ENCODE measurements at regions not wholly inside any gene's neighbourhood (a gene's known extent, or its start where the extent isn't known, plus 50 kb on each side); places are given as distances from the start of the nearest gene placed in this dataset.

DNA sequence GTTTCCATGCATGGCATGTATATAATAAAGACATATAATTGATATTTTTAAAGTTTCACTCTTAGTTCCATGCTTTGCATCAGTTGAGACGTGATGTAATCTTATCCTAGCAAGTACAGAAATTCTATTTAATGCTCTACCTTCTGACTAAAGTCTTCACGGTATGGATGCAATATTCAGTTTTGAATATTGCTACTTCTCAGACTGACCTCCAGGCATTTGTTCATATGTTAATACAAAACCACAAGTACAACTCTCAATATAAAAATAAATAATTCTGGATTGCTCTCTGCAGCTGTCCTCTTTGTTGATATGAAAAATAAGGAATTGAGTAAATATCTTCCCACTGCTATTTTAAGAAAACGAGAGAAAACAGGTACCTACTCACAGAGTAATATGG is 309.8 kb upstream of the HAND2 start:
- no peak for DNase-seq (ENCODE audit: low read depth)

GRCh38 chr4:173837517-173837916 is 307.5 kb upstream of the HAND2 start:
- no peak for DNase-seq (ENCODE audit: low read depth)

- peak; percentile 43 for DNase-seq (ENCODE audit: low read depth)
These were observed 305.9 kb upstream of the HAND2 start for GRCh38 chr4:173835903-173836302.

GRCh38 chr4:173834151-173834550 is 304.1 kb upstream of the HAND2 start:
- DNase-seq (ENCODE audit: low read depth) = peak; percentile 37

GRCh38 chr4:173829565-173829964 is 299.5 kb upstream of the HAND2 start:
- no peak for DNase-seq (ENCODE audit: low read depth)

DNA sequence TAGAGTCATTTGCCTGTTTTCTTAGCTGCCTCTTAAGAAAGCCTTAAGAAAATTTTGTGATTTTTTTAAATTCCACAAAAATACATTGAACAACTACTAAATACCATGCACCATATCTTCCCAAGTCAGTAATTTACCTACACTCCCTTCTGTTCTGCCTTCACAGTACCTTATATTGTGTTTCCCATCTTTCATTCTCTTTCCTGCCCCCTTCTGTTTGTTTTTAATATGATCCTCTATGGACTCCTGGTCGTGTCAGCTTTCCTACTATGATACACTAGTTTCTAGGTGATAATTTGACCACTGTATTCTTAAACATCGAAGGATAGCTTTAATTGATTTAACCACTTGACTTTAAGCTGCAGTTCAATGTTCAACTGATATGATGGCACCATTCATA is 297.7 kb upstream of the HAND2 start:
- DNase-seq (ENCODE audit: low read depth) = peak; percentile 8

- DNase-seq (ENCODE audit: low read depth) = no peak
These were observed 291.8 kb upstream of the HAND2 start for GRCh38 chr4:173821876-173822275.

GRCh38 chr4:173821036-173821435 is 291.0 kb upstream of the HAND2 start:
- peak; percentile 12 for DNase-seq (ENCODE audit: low read depth)

- no peak for DNase-seq (ENCODE audit: low read depth)
These were observed 277.3 kb upstream of the HAND2 start for GRCh38 chr4:173807347-173807746.

GRCh38 chr4:173805884-173806283 is 275.9 kb upstream of the HAND2 start:
- no peak for DNase-seq (ENCODE audit: low read depth)

DNA sequence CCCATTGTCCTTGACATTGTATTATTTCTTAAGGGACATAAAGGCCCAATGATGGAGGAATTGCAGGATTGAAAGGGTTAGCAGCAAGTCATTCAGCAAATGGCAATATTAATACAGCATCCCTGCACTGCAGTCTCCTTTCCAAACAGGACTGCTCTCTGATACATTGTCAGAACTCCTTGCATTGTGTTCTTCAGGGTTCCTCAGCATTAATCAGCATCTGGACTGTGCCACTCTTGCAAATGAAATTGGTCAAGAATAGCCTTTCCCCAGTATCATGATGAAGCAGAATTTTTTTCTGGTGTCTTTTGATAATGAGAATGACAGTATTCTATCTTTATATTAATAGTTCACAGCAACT is 272.6 kb upstream of the HAND2 start:
- no peak for DNase-seq (ENCODE audit: low read depth)

- no peak for DNase-seq (ENCODE audit: low read depth)
These were observed 272.0 kb upstream of the HAND2 start for GRCh38 chr4:173801876-173802661.

DNA sequence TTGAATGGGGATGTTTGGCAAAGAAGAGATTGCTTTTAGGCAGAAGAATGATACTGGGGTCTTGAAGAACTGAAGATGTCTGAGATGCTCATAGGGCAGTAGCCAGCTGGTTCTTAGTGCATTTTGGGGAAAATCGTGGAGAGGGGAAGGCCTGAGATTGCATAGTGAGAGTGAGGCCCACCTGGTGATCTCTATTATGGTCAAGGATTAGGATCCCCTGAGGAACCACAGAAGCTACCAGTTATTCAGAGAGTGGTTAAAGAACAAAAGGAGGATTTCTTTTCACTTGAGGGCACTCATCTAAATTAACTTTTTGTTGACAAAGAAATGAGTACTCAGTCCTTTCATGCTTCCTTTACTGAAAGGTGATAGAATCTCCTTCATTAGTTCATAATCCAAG is 271.3 kb upstream of the HAND2 start:
- DNase-seq (ENCODE audit: low read depth) = no peak

DNA sequence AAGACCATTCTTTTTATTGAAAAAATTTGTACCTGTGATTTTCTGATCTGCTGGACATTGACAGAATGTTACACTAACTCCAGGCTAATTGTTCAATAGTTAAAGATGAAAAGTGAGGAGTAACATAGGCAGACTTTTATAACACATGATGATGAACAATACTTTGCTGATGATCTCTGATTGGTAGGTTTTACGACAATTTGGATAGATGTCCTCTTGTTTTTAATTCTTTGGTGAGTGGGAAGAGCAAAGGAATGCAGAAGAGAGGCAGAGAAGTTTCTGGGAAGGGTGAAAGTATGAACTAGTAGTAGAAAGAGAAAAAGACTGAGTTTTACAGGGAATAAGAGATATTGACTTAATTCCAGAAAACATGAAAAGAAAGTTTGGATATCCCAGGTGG is 267.3 kb upstream of the HAND2 start:
- no peak for DNase-seq (ENCODE audit: low read depth)

GRCh38 chr4:173794662-173795061 is 264.6 kb upstream of the HAND2 start:
- peak; percentile 71 for DNase-seq (ENCODE audit: low read depth)

- DNase-seq (ENCODE audit: low read depth) = peak; percentile 44
These were observed 264.0 kb upstream of the HAND2 start for GRCh38 chr4:173793937-173794510.

DNA sequence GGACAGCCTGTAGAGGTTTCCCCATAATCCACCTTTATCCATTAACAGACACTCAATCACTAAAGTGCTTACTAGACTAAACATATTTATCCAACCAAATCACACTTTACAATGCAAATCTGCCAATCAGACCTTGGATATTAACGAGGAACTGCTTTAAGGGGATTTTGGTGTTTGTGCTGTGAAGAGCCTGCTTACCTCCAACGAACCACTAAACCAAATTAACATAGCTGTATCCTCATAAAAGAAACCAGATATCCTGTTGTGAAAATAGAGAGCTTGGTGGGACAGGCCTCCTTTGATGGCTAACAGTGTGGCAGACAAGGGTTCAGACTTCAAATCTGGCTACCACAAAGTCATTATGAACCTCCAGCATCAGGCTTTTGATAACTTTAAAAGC is 252.6 kb upstream of the HAND2 start:
- no peak for DNase-seq (ENCODE audit: low read depth)

DNA sequence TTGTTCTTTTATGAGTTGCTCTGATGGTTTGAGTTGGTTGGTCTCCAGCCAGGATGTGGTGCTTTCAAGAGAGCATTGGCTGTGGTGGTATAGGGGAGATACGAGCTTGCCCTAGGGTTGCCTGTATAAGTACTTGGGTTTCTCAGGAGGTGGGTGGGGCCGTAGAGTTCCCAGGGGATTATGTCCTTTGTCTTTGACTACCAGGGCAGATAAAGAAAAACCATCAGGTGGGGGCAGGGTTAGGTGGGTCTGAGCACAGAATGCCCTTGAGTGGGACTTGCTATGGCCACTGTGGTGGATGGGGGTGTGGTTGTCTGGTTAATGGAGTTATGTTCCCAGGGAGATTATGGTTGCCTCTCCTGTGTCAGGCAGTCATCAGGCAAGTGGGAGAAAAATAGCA is 247.9 kb upstream of the HAND2 start:
- DNase-seq (ENCODE audit: low read depth) = no peak

- DNase-seq (ENCODE audit: low read depth) = no peak
These were observed 247.4 kb upstream of the HAND2 start for GRCh38 chr4:173777421-173777820.

DNA sequence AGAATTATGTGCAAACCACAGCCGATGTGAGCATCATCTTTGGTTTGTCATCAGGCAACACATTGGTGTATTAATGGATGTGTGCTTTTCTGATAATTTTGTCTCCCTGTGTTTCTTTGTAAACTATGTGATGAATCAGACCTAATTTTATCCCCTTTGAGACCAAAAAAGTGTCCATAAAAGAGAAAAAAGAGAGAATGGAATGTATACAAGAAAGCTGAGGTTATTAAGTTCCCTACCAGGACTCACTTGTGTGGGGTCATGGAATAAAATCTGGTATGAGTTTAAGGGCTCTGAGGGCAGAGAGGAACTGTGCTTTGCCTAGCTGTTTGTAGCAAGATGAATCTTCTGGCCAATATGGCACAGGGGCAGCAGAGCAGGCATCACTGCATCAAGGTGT is 239.5 kb upstream of the HAND2 start:
- DNase-seq (ENCODE audit: low read depth) = no peak

DNA sequence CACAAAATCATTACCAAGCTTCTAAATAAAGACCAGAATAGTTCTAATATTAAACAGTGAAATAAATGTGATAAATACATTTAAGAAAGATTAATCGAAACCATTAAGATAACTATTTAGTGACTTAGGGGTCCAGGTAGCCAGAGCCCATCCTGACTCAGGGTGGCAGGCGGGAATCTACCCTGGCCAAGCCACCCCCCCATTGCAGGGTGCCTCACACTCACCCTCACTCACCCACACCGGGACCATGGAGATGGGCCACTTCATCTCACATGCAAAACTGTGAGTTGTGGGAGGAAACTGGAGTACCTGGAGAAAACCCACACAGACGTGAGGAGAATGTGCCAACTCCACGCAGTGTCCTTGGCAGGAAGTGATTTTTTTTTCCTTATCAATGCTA is 237.6 kb upstream of the HAND2 start:
- DNase-seq (ENCODE audit: low read depth) = no peak

DNA sequence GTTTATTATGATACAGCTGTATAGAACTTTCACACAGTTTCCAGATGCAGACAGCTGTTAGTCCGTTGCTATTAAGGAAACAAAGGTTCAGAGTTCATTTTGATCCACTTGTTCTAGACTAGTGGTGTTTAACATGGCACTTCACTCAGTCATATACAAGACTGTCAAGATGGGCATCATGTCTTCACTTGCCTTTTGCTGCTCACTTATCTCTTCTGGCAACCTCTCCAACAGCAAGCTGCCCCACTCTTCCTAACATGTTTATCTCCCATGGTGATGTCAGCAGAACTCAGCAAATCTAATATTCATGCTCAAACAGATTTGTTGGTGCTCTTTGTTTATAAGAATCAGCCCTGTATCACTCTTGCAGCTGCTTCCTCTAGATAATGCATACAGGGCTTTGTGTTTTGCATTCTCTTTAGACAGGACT is 236.2 kb upstream of the HAND2 start:
- no peak for DNase-seq (ENCODE audit: low read depth)

- DNase-seq (ENCODE audit: low read depth) = no peak
These were observed 235.7 kb upstream of the HAND2 start for GRCh38 chr4:173765751-173766150.

DNA sequence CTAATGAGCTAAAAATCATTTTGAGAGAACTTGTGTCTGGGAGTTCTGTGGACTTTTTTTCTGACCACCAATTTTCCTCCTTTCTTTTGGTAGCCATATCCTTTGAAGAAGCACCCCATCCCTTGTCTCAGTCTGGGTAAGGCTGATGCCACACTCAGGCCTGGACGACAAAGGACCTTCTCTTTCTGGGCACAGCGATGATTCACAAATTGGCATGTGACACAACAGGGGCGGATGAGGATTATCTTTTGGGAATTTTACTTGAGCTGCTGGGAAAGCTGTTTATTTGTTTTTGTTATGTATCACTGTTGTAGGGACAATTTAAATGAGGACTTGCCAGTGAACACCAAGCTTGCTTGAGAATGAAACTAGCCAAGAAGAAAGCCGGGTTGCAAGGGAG is 233.4 kb upstream of the HAND2 start:
- DNase-seq (ENCODE audit: low read depth) = no peak
